KMS-11 (cell line): ENCODE measurements at regions not wholly inside any gene's neighbourhood (a gene's known extent, or its start where the extent isn't known, plus 50 kb on each side); places are given as distances from the start of the nearest gene placed in this dataset.
"Not testable (repeated sequence)": the region's sequence is repeated elsewhere in the genome, so short reads cannot be mapped to it uniquely, and the experiment has no call there.

Experiments
- H2AFZ ChIP-seq: fragments of 200-600 bp; sonication (generic); 2 replicates; pipeline ENCODE4 v1.6.1; 2016; ENCODE audit warnings: antibody characterized with exemption, mixed run types, low read depth
- H3K27ac ChIP-seq: fragments of 200-600 bp; sonication (generic); 2 replicates; pipeline ENCODE4 v1.6.1; 2016; ENCODE audit warnings: mild to moderate bottlenecking, mixed run types
- H3K27me3 ChIP-seq: fragments of 200-600 bp; sonication (generic); 2 replicates; pipeline ENCODE4 v1.6.1; 2017; ENCODE audit warnings: mild to moderate bottlenecking, low read depth, mixed run types, moderate library complexity; ENCODE audit not compliant: insufficient read depth
- H3K36me3 ChIP-seq: fragments of 200-600 bp; sonication (generic); 2 replicates; pipeline ENCODE4 v1.6.1; 2017; ENCODE audit warnings: mild to moderate bottlenecking, mixed run types; ENCODE audit not compliant: insufficient read depth
- H3K4me1 ChIP-seq: fragments of 200-600 bp; sonication (generic); 2 replicates; pipeline ENCODE4 v1.6.1; 2016; ENCODE audit warnings: mild to moderate bottlenecking, low read depth, mixed run types; ENCODE audit not compliant: poor library complexity, severe bottlenecking
- H3K4me2 ChIP-seq: fragments of 200-600 bp; sonication (generic); 2 replicates; pipeline ENCODE4 v1.7.0; 2016; ENCODE audit warnings: mild to moderate bottlenecking, mixed run types
- H3K4me3 ChIP-seq: fragments of 200-600 bp; sonication (generic); IDR thresholded peaks from 2 replicates; pipeline ENCODE4 v1.6.1; 2017; ENCODE audit warnings: low read depth, low read length, mixed read lengths; ENCODE audit not compliant: insufficient read depth
- H3K79me2 ChIP-seq: fragments of 200-600 bp; sonication (generic); 2 replicates; pipeline ENCODE4 v1.6.1; 2016; ENCODE audit warnings: low read depth, mixed run types; ENCODE audit not compliant: insufficient read depth
- H3K9ac ChIP-seq: fragments of 200-600 bp; sonication (generic); 2 replicates; pipeline ENCODE4 v1.6.1; 2016; ENCODE audit warnings: mild to moderate bottlenecking, mixed run types
- H4K20me1 ChIP-seq: fragments of 200-600 bp; sonication (generic); 2 replicates; pipeline ENCODE4 v1.6.1; 2016; ENCODE audit warnings: mild to moderate bottlenecking, mixed run types; ENCODE audit not compliant: insufficient read depth
- TF ChIP-seq, protein P1 (sequence below): fragments of 200-600 bp; sonication (generic); conservative IDR thresholded peaks from 2 replicates; pipeline ENCODE4 v1.6.1; 2017; ENCODE audit warnings: low read depth, mild to moderate bottlenecking, antibody characterized with exemption, low read length, moderate library complexity, mixed read lengths

DNA sequence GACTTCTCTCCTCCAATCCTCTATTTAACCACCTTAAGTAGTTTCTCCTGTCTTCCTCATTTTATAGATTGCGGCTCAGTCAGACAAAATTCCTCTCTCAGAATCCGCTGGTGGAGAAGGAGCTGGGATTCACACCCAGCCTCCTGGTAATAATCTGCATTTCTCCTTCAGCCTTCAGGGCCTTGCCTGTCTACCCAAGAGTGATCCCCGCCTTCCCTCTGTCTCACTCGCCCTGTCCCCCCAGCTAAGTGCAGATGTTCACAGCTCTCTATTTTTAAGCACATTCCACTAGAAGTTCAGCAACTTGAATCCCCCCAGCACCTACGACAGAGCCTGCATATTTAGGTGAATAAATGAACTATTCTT is 212.5 kb upstream of the HAAO start:
- no peak overlapping the region for H3K4me2 ChIP-seq
- H3K79me2 ChIP-seq: no peaks in the 10 kb centered on the region
- no peak overlapping the region for H2AFZ ChIP-seq
- no peaks in the 10 kb centered on the region for H3K27me3 ChIP-seq
- no peaks in the 10 kb centered on the region for H3K4me1 ChIP-seq
- TF ChIP-seq, protein P1, sequence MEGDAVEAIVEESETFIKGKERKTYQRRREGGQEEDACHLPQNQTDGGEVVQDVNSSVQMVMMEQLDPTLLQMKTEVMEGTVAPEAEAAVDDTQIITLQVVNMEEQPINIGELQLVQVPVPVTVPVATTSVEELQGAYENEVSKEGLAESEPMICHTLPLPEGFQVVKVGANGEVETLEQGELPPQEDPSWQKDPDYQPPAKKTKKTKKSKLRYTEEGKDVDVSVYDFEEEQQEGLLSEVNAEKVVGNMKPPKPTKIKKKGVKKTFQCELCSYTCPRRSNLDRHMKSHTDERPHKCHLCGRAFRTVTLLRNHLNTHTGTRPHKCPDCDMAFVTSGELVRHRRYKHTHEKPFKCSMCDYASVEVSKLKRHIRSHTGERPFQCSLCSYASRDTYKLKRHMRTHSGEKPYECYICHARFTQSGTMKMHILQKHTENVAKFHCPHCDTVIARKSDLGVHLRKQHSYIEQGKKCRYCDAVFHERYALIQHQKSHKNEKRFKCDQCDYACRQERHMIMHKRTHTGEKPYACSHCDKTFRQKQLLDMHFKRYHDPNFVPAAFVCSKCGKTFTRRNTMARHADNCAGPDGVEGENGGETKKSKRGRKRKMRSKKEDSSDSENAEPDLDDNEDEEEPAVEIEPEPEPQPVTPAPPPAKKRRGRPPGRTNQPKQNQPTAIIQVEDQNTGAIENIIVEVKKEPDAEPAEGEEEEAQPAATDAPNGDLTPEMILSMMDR: no peak
- no peak overlapping the region for H3K4me3 ChIP-seq
- no peak overlapping the region for H3K9ac ChIP-seq
- H3K27ac ChIP-seq: no peak overlapping the region
- no peaks in the 10 kb centered on the region for H4K20me1 ChIP-seq
- H3K36me3 ChIP-seq: no peaks in the 10 kb centered on the region

DNA sequence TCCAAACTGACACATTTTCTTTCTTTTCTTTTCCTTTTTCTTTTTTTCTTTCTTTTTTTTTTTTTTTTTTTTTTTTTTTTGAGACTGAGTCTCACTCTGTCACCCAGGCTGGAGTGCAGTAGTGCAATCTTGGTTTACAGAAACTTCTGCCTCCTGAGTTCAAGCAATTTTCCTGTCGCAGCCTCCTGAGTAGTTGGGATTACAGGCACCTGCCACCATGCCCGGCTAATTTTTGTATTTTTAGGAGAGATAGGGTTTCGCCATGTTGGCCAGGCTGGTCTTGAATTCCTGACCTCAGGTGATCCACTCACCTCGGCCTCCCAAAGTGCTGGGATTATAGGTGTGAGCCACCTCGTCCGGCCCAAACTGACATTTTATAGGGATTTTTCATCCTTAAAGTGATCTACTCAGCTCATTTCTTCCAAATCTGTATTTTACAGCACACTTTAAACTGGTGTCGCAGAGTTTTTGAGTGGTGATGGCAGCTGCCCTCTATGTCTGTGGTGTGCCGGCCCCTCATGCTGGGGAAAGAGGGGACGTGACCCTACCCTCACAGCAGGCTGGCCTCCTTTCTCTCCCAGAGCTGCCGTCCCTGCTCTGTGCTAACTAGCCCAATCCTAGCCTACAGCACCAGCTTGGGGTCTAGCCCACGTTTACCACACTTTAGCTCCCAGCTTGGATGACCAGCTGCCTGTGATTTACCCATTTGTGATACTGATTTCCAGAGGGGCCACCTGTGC is 211.9 kb upstream of the HAAO start:
- H3K4me3 ChIP-seq, H3K27me3 ChIP-seq, H3K27ac ChIP-seq, H3K4me1 ChIP-seq, H2AFZ ChIP-seq, H3K9ac ChIP-seq, H3K4me2 ChIP-seq, H4K20me1 ChIP-seq, H3K36me3 ChIP-seq, H3K79me2 ChIP-seq: not testable (repeated sequence)

DNA sequence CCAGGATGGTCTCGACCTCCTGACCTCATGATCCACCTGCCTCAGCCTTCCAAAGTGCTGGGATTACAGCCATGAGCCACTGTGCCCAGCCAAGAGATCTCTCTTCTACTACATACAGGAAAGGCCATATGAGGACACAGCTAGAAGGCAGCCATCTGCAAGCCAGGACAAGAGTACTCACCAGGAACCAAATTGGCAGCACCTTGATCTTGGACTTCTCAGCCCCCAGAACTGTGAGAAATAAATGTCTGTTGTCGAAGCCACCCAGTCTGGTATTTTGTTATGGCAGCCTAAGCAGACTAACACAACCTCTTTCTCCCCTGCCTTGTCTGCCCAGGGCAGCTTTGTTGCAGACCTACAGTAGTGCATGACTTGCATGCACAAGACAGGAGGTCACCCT is 211.3 kb upstream of the HAAO start:
- H3K27me3 ChIP-seq: no peaks in the 10 kb centered on the region
- no peak overlapping the region for H3K4me3 ChIP-seq
- H2AFZ ChIP-seq: no peak overlapping the region
- no peaks in the 10 kb centered on the region for H4K20me1 ChIP-seq
- TF ChIP-seq, protein P1: no peak
- no peak overlapping the region for H3K9ac ChIP-seq
- H3K36me3 ChIP-seq: no peaks in the 10 kb centered on the region
- no peaks in the 10 kb centered on the region for H3K79me2 ChIP-seq
- H3K27ac ChIP-seq: no peak overlapping the region
- no peak overlapping the region for H3K4me2 ChIP-seq
- no peaks in the 10 kb centered on the region for H3K4me1 ChIP-seq

DNA sequence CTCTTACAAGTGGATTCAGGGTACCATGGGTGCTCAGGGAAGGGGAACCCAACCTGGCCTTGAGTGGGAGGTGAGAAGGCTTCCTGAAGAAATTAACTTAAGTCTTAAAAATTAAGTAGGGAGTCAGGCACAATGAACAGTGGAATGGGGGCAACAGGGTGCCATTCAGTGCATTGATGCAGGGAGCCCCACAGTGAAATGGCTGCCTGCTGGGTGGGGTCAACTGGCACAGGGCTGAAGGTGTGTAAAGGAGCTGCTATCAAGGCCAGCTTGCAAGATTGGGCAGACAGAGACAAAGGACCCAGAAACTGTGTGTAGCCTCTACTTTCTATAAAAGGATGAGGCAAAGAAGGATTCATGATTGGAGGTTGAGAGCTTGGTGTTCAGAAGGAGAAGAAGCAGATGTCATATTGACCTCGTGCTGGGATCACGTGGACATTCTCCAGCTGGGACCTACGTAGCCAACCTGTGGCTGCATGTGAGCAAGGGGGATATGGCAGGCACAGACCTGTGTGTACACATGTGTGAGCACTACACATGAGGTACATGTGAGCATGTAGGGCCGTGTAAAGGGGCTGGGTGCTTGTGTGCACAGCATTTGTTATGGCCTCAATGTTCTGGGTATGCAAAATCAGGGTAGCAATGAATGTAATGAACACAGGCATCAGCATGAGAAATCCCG is 209.5 kb upstream of the HAAO start:
- H3K27me3 ChIP-seq: no peaks in the 10 kb centered on the region
- H3K9ac ChIP-seq: no peak overlapping the region
- no peaks in the 10 kb centered on the region for H3K79me2 ChIP-seq
- H3K4me1 ChIP-seq: no peaks in the 10 kb centered on the region
- no peaks in the 10 kb centered on the region for H4K20me1 ChIP-seq
- H3K36me3 ChIP-seq: no peaks in the 10 kb centered on the region
- H3K4me2 ChIP-seq: no peak overlapping the region
- TF ChIP-seq, protein P1: no peak
- H2AFZ ChIP-seq: no peak overlapping the region
- H3K4me3 ChIP-seq: no peak overlapping the region
- no peak overlapping the region for H3K27ac ChIP-seq

DNA sequence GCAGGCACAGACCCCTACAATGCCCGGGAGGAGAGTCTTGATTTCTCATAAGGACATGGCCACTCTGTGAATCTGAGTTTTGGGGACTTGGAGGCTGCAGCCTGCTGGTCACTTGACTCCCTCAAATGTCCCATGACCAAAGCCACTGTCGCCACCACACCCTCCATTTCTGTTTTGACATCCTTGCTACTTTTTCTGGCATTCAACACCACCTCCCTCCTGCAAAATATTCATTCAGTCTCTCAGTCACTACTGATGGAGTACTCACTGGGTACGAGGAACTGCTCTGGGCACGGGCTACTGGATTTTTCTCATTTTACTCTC is 208.6 kb upstream of the HAAO start:
- TF ChIP-seq, protein P1: no peak
- H2AFZ ChIP-seq: no peak overlapping the region
- no peak overlapping the region for H3K4me2 ChIP-seq
- H4K20me1 ChIP-seq: no peaks in the 10 kb centered on the region
- H3K9ac ChIP-seq: no peak overlapping the region
- H3K27me3 ChIP-seq: no peaks in the 10 kb centered on the region
- H3K4me3 ChIP-seq: no peak overlapping the region
- no peaks in the 10 kb centered on the region for H3K36me3 ChIP-seq
- no peak overlapping the region for H3K27ac ChIP-seq
- H3K4me1 ChIP-seq: no peaks in the 10 kb centered on the region
- no peaks in the 10 kb centered on the region for H3K79me2 ChIP-seq
